GM19351 (cell line): ENCODE measurements at regions not wholly inside any gene's neighbourhood (a gene's known extent, or its start where the extent isn't known, plus 50 kb on each side); places are given as distances from the start of the nearest gene placed in this dataset.
"Not testable (repeated sequence)": the region's sequence is repeated elsewhere in the genome, so short reads cannot be mapped to it uniquely, and the experiment has no call there.

Experiments
- ATAC-seq: cut with Tn5 transposase; IDR thresholded peaks from one replicate; pipeline ENCODE4 v1.9.1; 2021; ENCODE audit warnings: mild to moderate bottlenecking, moderate library complexity; ENCODE audit not compliant: unreplicated experiment

DNA sequence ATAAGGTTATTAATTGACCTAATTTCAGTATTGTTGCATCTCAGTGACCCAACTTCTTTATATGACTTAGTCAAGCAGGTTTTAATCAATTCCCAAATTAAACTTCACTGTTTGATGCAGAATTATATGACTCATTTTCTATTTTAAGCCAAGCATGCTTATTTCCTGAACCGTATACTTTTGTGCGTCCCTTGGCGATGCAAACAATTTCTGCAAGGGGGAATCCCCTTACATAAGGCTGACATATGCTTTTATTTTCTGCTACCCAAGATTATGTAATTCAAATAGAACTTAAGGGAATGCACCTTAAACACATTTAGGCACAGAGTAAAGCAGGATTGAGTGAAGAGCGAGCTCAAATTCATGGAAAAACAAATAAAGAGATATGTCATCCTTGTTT, 303.9 kb downstream of the PDCD6IP start:
- no peak for ATAC-seq

DNA sequence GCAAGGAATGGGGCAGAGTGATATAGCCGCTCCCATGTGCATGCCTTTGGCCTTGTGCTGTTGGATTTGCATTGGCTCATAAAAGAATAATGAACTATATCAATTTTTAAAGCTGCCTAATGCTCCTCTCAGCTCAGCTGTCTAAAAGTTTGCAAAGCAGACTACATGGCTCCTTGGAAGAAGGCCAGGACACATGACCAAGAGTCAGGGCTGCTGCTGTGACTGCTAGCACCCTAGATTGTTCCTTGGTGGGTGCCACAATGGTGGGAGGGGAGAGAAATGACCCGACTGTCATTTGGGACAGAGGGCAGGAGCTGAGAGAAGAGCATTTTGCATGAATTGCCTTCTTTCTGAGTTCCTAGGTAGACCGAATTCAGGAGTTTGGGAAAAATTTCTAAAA, 307.9 kb downstream of the PDCD6IP start:
- ATAC-seq = no peak

GRCh38 chr3:34106879-34107278, 308.4 kb downstream of the PDCD6IP start:
- peak; percentile 44 for ATAC-seq

GRCh38 chr3:34107669-34108068, 309.2 kb downstream of the PDCD6IP start:
- ATAC-seq = peak; percentile 51

- ATAC-seq = no peak
Measured at GRCh38 chr3:34109021-34109420, 310.6 kb downstream of the PDCD6IP start.

GRCh38 chr3:34109846-34110245, 311.4 kb downstream of the PDCD6IP start:
- peak; percentile 42 for ATAC-seq

DNA sequence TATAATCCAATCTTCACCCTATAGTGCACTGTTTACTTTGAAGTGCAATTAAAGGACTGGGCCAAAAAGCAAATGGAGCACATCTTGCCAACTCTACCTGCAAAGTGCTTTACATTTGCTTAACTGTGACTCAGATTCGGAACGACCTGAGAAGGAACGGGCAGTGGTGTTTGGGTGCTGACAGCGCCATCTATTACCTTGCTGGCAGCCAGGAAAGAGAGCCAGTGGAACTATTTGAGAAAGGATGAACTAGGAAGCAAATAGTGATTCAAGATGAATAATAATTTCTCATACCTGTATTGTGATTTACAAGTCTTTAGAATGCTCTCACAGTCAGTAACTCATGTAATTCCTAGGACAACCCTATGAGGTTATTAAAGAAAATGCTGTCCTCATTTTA, 312.9 kb downstream of the PDCD6IP start:
- ATAC-seq = no peak

GRCh38 chr3:34112261-34112660, 313.8 kb downstream of the PDCD6IP start:
- not testable (repeated sequence) for ATAC-seq

DNA sequence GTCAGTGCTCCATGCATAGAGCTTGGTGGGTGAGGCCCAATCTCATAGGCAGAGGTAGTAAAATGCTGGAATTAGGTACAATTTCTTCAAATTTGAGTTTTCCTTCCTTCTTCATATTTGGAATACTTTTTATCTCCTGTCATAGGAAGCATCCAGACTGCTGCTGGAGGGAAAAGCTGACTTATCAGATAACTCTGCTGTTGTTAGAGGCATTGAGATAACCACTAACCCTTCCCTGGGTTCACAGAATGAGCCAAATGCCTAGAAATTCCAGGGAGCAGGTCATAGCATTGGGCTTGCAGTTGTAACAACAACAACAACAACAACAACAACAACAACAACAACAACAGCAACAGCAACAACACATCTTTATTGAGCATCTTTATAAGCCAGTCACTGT, 332.7 kb downstream of the PDCD6IP start:
- ATAC-seq = no peak

DNA sequence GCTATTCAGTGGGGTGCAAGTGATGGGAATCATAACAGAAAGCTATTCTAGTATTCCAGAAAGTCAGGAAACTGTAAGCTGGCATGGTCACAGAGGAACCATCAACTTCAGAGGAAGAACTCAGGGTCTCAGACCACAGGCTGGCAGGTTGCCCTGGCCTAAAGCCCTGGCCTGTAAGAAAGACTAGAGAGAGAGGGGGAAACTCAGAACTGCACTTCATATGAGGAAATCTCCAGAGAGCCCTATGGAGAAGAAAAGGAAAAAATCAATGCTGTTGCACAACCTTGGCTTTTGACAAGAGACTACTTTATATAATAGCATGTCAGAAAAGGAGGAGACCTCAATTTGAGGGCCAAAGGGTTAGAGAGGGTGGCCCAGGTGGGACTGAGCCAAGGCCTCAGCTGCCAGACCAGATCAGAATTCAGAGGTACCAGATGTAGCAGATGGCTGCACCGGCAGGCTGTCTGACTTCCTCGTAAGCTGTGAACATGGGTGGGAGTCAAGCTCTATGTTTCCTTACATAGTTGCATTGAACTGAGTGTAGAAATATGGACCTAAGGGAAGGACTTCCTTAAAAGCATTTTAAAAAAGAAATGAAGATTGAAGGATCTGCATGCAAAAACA, 333.8 kb downstream of the PDCD6IP start:
- no peak for ATAC-seq

DNA sequence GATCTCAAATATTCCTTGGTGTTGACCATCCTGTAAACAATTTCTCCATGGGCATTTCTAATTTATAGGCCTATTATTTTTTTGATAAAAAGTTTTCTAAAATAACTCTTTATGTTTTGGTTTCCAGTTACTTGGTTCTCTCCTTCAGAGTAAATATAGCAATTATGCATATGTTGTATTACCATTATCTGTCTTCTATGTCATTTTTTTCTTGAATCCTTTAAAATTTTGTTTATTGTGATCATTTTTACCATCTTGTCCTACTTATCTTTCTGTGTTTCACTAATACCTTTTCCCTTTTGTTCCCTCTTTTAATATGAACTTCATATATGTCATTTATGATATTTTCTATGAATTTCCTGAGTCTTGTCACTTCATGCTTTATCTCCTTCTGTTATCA, 341.1 kb downstream of the PDCD6IP start:
- ATAC-seq = no peak

DNA sequence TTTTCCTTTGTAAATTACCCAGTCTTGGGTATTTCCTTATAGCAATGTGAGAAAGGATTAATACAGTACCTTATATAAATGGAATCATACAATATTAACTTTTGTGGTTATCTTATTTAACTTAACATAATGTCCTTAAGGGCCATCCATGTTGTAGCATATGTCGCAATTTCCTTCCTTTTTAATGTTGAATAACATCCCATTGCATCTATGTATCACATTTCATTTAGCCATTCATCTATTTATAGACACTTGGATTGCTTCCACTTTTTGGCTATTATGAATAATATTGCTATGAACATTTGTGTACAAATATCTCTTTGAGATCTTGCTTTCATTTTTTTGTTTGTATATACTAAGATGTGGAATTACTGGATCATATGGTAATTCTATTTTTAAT, 342.2 kb downstream of the PDCD6IP start:
- ATAC-seq = no peak

DNA sequence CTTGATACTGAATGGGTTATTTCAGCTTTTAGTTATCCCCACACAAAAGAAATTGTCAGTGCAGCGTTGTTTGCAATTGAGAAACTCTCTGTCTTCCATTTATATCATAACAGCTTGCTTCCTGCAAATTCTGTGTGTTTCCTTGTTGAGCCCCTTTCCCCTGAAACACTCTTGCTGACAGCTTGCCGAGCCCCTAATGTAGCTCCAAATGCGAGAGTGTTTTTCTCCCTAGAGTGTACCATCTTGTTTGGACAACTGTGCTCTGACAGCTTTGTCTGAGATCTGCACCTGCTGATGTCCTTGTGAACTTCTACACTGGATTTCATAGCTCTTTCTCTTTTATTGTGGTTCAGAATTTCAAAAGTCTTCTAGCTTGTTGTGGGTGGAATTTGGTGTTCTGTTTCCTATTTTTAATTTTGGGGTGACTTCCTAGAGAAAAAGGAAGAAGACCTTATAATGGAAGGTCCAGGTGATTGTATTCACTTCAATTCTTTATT, 343.5 kb downstream of the PDCD6IP start:
- ATAC-seq = no peak

GRCh38 chr3:34145796-34146195, 347.4 kb downstream of the PDCD6IP start:
- no peak for ATAC-seq

- ATAC-seq = no peak
Measured at GRCh38 chr3:34146596-34146995, 348.2 kb downstream of the PDCD6IP start.

GRCh38 chr3:34150992-34151391, 352.6 kb downstream of the PDCD6IP start:
- no peak for ATAC-seq

DNA sequence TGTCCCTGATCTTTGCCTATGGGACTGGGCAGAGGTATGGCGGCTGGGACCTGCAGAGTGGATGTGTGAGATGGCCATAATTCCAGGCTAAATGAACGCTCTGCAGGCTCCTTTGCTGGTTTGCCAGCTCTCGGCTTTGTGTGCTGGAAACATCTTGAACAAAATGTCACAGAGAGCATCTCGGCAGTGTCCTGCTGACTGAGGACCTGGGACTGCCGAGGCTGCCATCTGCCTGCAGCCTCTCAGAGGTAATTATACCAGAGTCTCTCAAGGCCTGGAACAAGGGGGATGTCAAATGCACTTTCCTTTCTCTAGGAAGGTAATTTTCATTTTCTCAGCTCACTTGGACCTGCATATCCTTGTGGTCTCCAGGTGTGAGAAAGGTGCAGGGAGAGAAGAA, 354.2 kb downstream of the PDCD6IP start:
- no peak for ATAC-seq

DNA sequence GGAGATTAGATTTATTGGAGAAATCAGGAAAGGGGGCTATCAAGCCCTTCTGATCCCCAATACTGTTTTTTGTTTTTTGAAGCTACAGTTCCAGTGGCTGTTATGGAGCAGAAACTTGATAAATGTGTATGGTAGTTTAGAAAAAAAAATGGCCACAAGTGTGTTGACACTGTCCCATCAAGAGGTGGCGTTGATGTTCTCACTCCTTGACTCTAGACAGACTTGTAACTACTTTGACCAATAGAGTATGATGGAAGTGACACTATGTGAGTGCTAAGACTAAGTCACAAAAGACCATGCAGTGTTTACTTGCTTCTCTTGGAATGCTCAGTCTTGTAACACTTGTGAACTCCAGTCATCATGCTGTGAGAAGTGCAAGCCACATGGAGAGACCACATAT, 356.7 kb downstream of the PDCD6IP start:
- peak; percentile 71 for ATAC-seq

DNA sequence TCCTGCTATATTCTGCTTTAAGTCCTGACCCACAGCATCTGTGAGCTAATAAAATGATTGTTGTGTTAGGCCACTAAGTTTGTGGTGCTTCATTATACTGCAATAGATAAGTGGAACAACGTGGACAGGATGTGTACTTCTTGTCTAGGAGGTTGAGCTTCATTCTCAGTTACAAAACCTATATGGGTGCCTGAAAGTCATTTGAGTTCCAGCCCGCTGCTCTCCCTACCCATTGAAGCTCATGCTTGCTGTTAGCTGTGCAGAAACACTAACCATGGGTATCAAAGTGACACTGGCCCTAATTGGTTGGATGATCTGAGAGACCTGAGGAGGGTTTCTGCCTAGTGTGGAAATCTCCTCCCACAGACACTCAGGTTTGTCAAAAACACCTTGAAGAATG, 357.2 kb downstream of the PDCD6IP start:
- peak; percentile 53 for ATAC-seq

GRCh38 chr3:34157491-34157890, 359.1 kb downstream of the PDCD6IP start:
- ATAC-seq = no peak

- ATAC-seq = no peak
Measured at GRCh38 chr3:34159613-34160420, 361.4 kb downstream of the PDCD6IP start.

- ATAC-seq = not testable (repeated sequence)
Measured at GRCh38 chr3:34169636-34170035, 371.2 kb downstream of the PDCD6IP start.
